Natural killer cell (primary cell): ENCODE measurements at regions not wholly inside any gene's neighbourhood (a gene's known extent, or its start where the extent isn't known, plus 50 kb on each side); places are given as distances from the start of the nearest gene placed in this dataset.

ENCODE experiments used
- ATAC-seq, 3 donors: fragments of 150-1000 bp in 2 of 3; fragments of 200-7000 bp in 1 of 3; cut with Tn5 transposase; 1 replicate in 1 of 3; 2 replicates in 2 of 3; pipeline ENCODE4 v1.10.0; 2021; ENCODE audit warnings: mild to moderate bottlenecking in 2 of 3, moderate library complexity in 2 of 3
- DNase-seq, 2 donors: peaks; one replicate each; pipeline versions ENCODE4 v3.0.0 to v3.0.0-alpha.2; 2013 to 2021; ENCODE audit warnings: mixed read lengths in 1 of 2
- H3K27ac ChIP-seq: one replicate; pipeline ENCODE4 v1.5.1; 2013; ENCODE audit warnings: mild to moderate bottlenecking, low read length
- H3K27me3 ChIP-seq: one replicate; pipeline ENCODE4 v1.6.1; 2013; ENCODE audit warnings: low read length; ENCODE audit not compliant: control insufficient read depth, insufficient read depth
- H3K36me3 ChIP-seq: one replicate; pipeline ENCODE4 v1.6.1; 2013; ENCODE audit warnings: low read length; ENCODE audit not compliant: control insufficient read depth, insufficient read depth
- H3K4me1 ChIP-seq: one replicate; pipeline ENCODE4 v1.6.1; 2013; ENCODE audit warnings: low read length; ENCODE audit not compliant: control insufficient read depth, insufficient read depth
- H3K4me3 ChIP-seq: one replicate; pipeline ENCODE4 v1.5.1; 2013; ENCODE audit warnings: low read length
- H3K9me3 ChIP-seq: one replicate; pipeline ENCODE4 v1.6.1; 2013; ENCODE audit warnings: low read length; ENCODE audit not compliant: control insufficient read depth, insufficient read depth
- H3K27ac Mint-ChIP-seq, 2 donors: one replicate each; pipeline ENCODE4 v1.8.0; 2022; ENCODE audit warnings: mild to moderate bottlenecking in 2 of 2, mixed read lengths in 2 of 2, moderate library complexity in 1 of 2
- H3K27me3 Mint-ChIP-seq, 2 donors: one replicate each; pipeline ENCODE4 v1.8.0; 2022; ENCODE audit warnings: low read depth in 2 of 2, mixed read lengths in 2 of 2
- H3K36me3 Mint-ChIP-seq: one replicate; pipeline ENCODE4 v1.8.0; 2022; ENCODE audit warnings: mixed read lengths
- H3K4me1 Mint-ChIP-seq, 2 donors: one replicate each; pipeline ENCODE4 v1.8.0; 2022; ENCODE audit warnings: mixed read lengths in 2 of 2
- H3K4me3 Mint-ChIP-seq: one replicate; pipeline ENCODE4 v1.8.0; 2022; ENCODE audit warnings: mild to moderate bottlenecking, moderate library complexity, mixed read lengths
- H3K9me3 Mint-ChIP-seq, 2 donors: one replicate each; pipeline ENCODE4 v1.8.0; 2022; ENCODE audit warnings: mixed read lengths in 2 of 2
- WGBS: methylation state at CpG from one replicate; pipeline ENCODE4 v1.1.7; 2013; ENCODE audit warnings: missing lambda C conversion rate; ENCODE audit not compliant: insufficient coverage; 5-methylcytosine and 5-hydroxymethylcytosine counted together
- intact Hi-C: fragments of 100-400 bp; cut with micrococcal nuclease; formaldehyde crosslinking; loops from one replicate; pipeline ENCODE4 v1.14.2; 2022
- TF ChIP-seq, protein P1 (sequence below): fragments of 200-600 bp; IDR thresholded peaks from one replicate; pipeline ENCODE4 v1.8.0; 2022; ENCODE audit warnings: antibody characterized with exemption

DNA sequence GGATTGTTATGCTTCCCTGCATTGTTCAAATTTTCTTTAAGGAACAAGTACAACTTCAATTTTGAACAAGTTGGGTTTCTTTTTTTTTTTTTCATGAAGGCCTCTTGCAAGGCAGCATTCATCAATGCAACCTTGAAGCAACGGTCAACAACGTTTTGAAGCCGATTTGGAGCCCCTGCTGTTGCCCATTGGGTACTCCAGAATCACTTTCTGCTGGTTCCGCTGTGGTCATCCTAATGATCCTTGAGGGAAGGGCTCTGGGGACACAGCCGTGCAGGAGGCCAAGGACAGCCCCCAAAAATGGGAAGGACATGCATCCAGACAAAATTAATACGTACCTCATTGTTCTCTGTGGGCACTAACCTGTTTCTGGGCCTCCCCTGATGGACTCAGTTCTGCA lies 84.6 kb upstream of the MGMT start:
- Mint-ChIP-seq H3K27me3 (peaks cover 9 to 14% of the 10 kb centered on the region in 2 donors), H3K4me1 (peaks cover 0 to 7% of the 10 kb centered on the region in 2 donors), H3K9me3 (no peaks in the 10 kb centered on the region), H3K4me3 (no peak overlapping the region), H3K27ac (no peak overlapping the region), H3K36me3 (no peaks in the 10 kb centered on the region)
- DNase-seq (no peak), ATAC-seq (no peak)
- WGBS, result 82% methylated on average over 6 of the region's 6 CpGs
- TF ChIP-seq, protein P1, sequence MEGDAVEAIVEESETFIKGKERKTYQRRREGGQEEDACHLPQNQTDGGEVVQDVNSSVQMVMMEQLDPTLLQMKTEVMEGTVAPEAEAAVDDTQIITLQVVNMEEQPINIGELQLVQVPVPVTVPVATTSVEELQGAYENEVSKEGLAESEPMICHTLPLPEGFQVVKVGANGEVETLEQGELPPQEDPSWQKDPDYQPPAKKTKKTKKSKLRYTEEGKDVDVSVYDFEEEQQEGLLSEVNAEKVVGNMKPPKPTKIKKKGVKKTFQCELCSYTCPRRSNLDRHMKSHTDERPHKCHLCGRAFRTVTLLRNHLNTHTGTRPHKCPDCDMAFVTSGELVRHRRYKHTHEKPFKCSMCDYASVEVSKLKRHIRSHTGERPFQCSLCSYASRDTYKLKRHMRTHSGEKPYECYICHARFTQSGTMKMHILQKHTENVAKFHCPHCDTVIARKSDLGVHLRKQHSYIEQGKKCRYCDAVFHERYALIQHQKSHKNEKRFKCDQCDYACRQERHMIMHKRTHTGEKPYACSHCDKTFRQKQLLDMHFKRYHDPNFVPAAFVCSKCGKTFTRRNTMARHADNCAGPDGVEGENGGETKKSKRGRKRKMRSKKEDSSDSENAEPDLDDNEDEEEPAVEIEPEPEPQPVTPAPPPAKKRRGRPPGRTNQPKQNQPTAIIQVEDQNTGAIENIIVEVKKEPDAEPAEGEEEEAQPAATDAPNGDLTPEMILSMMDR, result no peak
- Histone ChIP-seq H3K9me3 (no peaks in the 10 kb centered on the region), H3K27ac (no peak overlapping the region), H3K4me1 (no peaks in the 10 kb centered on the region), H3K4me3 (no peak overlapping the region), H3K36me3 (no peaks in the 10 kb centered on the region), H3K27me3 (no peaks in the 10 kb centered on the region)
- intact Hi-C loops, result no loop called here

DNA sequence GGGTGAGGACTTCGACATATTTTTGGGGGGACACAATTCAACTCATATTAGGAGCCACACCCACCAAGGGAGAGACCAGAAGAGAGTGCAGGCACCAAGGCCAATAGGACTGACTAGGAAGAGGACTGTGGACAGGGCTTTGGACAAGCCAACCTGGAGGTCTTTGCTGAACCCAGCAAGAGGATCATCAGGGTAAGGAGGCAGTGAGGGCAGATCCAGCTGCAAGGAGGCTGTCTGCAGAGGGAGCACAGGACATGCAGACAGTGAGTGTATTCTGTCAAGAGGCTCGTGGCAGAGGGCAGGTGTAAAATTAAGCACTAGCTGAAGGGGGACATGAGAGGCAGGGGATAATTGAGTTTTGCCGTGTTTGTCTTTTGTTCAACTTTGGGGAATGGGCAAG lies 83.4 kb upstream of the MGMT start:
- H3K36me3 Mint-ChIP-seq, result no peaks in the 10 kb centered on the region
- Histone ChIP-seq H3K27me3 (no peaks in the 10 kb centered on the region), H3K27ac (no peak overlapping the region), H3K4me1 (no peaks in the 10 kb centered on the region), H3K36me3 (no peaks in the 10 kb centered on the region), H3K4me3 (no peak overlapping the region), H3K9me3 (no peaks in the 10 kb centered on the region)
- peaks cover 5 to 14% of the 10 kb centered on the region in 2 donors for H3K27me3 Mint-ChIP-seq
- H3K9me3 Mint-ChIP-seq, result no peaks in the 10 kb centered on the region
- ATAC-seq (no peak), DNase-seq (no peak)
- intact Hi-C loops, result no loop called here
- H3K4me3 Mint-ChIP-seq, result no peak overlapping the region
- no peak overlapping the region for H3K27ac Mint-ChIP-seq
- TF ChIP-seq, protein P1, result no peak
- peaks cover 0 to 2% of the 10 kb centered on the region in 2 donors for H3K4me1 Mint-ChIP-seq
- WGBS, result 89% methylated on average over 3 of the region's 3 CpGs

DNA sequence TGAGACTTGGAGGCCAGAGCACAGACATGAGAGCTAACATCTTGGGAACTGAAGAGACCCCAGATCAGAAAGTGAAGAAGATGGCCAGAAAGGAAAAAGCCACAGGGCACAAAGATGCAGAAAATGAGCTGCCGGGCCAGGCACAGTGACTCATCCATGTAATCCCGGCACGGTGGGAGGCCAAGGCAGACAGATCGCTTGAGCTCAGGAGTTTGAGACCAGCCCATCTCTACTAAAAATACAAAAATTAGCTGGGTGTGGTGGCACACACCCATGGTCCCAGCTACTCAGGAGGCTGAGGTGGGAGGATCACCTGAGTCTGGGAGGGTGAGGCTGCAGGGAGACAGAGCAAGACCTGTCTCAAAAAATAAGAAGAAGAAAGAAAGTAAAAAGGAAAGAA lies 81.4 kb upstream of the MGMT start:
- no peaks in the 10 kb centered on the region for H3K9me3 Mint-ChIP-seq
- Histone ChIP-seq H3K36me3 (no peaks in the 10 kb centered on the region), H3K27ac (no peak overlapping the region), H3K27me3 (no peaks in the 10 kb centered on the region), H3K9me3 (no peaks in the 10 kb centered on the region), H3K4me1 (no peaks in the 10 kb centered on the region), H3K4me3 (no peak overlapping the region)
- peaks cover 3 to 14% of the 10 kb centered on the region in 2 donors for H3K27me3 Mint-ChIP-seq
- H3K27ac Mint-ChIP-seq, result no peak overlapping the region
- ATAC-seq (no peak), DNase-seq (no peak)
- TF ChIP-seq, protein P1, result no peak
- no peaks in the 10 kb centered on the region for H3K36me3 Mint-ChIP-seq
- intact Hi-C loops, result no loop called here
- no peaks in the 10 kb centered on the region for H3K4me1 Mint-ChIP-seq
- WGBS, result 93% methylated on average over 4 of the region's 4 CpGs
- H3K4me3 Mint-ChIP-seq, result no peak overlapping the region

DNA sequence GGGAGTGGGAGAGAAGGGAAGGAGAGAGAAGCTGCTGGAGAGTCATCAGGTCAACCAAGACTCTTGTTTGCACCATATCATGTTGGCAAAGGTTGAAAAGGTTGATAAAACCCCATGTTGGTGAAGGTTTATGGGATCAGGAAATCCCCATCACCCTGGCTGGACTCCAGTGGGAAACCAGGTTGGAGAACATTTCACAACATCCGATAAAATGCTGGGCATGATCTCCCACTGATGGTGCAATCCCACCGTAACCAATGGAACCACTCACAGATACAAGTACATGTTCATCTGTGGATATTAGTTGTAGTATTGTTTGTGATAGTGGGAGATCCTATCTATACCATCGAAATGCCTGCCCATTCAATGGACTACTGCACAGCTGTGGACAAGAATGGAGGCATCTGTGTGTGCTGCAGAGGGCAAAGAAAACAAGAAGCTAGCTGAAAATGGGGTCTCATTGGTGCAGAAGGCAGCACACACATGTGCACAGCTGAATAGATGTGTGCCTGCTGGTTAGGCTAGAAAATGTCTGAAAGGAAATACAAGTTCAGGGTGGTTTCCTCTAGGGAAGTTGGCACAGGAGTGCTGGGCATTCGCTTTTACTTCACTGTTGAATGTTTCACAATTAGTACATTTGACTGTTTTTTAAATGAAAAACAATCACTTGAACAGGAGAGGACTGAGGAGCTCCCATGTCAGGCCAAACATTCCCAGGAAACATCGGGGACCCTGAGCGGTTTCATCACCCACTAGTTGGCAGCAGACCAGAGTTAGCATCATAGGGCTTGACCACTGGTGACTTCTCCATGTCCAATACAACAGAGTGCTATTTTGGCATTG lies 80.4 kb upstream of the MGMT start:
- no peaks in the 10 kb centered on the region for H3K9me3 ChIP-seq
- no peaks in the 10 kb centered on the region for H3K9me3 Mint-ChIP-seq
- ATAC-seq (no peak), DNase-seq (no peak)
- H3K4me1 ChIP-seq, result no peaks in the 10 kb centered on the region
- peaks cover 3 to 14% of the 10 kb centered on the region in 2 donors for H3K27me3 Mint-ChIP-seq
- H3K27ac Mint-ChIP-seq, result no peak overlapping the region
- no peaks in the 10 kb centered on the region for H3K27me3 ChIP-seq
- intact Hi-C loops, result no loop called here
- 62% methylated on average over 4 of the region's 6 CpGs for whole genome bisulfite sequencing
- no peak overlapping the region for H3K4me3 ChIP-seq
- no peaks in the 10 kb centered on the region for H3K36me3 Mint-ChIP-seq
- no peak overlapping the region for H3K4me3 Mint-ChIP-seq
- no peaks in the 10 kb centered on the region for H3K4me1 Mint-ChIP-seq
- TF ChIP-seq, protein P1, result no peak
- H3K27ac ChIP-seq, result no peak overlapping the region
- no peaks in the 10 kb centered on the region for H3K36me3 ChIP-seq
